ENCODE measurements at regions not wholly inside any gene's neighbourhood (a gene's known extent, or its start where the extent isn't known, plus 50 kb on each side); places are given as distances from the start of the nearest gene placed in this dataset.

DNA sequence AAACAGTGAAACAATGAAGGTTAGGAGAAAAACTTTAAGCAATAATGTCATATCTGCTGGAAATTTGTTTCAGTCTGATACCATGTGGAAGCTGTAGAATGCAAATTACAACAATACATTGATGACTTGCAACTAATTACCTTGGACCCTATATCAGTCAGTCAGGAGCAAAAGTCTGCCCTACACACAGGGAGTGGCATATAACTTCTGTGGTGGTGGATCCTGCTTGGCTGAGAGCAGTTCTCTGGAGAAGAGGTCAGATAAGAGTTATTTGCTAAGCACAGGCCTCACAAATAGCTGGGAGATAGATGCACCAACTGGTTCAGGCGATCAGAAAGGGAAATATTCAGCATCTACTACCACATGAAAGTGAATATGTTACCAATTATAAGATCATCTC is 1364.6 kb upstream of the EPHA6 start:
- no peak for TF ChIP-seq Cebpa-rat (IDR thresholded peaks at IDR 0.05)
- no peaks in the 10 kb centered on the region for H3K9me3 ChIP-seq (replicated peaks in 1 of 11)
- no peak overlapping the region for H3K27ac ChIP-seq
- no peak overlapping the region for H3K4me3 ChIP-seq
- H3K9ac ChIP-seq = no peak overlapping the region
- H3K4me2 ChIP-seq = no peak overlapping the region
- no peaks in the 10 kb centered on the region for H4K20me1 ChIP-seq
- no peaks in the 10 kb centered on the region for H3K4me1 ChIP-seq
- no peaks in the 10 kb centered on the region for H3K27me3 ChIP-seq
- no peaks in the 10 kb centered on the region for H3K36me3 ChIP-seq

DNA sequence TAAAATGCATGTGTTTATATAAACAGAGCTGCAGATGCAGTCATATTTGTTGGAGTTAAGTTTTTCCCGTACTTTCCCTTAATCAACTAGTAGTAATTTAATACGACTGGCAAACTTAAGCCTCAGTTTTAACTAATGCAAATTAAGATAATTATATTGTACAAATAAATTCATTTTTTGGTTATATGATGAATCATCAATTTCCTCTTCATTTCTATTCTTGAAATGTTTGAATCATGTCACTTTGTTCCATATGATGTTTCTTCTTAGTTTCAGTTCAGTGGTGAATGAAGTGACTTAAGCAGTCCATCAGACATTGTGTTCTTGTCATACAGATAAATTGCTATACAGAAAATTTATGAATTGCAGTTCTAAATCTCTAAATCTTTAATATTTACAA is 1361.2 kb upstream of the EPHA6 start:
- H3K27me3 ChIP-seq = no peaks in the 10 kb centered on the region
- H3K9ac ChIP-seq = no peak overlapping the region
- H3K36me3 ChIP-seq = no peaks in the 10 kb centered on the region
- H3K4me3 ChIP-seq = no peak overlapping the region
- no peaks in the 10 kb centered on the region for H3K4me1 ChIP-seq
- no peaks in the 10 kb centered on the region for H4K20me1 ChIP-seq
- H3K4me2 ChIP-seq = no peak overlapping the region
- no peak overlapping the region for H3K27ac ChIP-seq
- TF ChIP-seq Cebpa-rat (IDR thresholded peaks at IDR 0.05) = no peak
- H3K9me3 ChIP-seq (replicated peaks in 1 of 11) = no peaks in the 10 kb centered on the region

DNA sequence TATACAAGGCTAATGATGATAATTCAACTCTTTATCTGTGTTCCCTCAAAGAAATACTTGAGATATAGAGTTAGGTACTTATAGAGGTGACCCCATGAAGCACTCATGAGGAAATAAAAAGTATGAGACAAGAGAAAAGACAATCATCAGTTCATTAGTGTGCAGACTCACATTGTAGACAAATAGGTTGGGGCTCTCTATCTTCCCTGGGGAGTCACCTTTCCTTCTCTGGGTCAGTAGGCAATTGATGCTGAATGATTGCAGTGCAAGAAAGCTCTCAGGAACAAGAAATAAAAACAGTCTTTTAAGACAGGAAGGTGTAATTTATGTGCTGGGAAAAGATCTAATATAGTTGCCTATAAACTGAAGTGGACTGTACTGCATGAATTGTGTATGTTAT is 1357.6 kb upstream of the EPHA6 start:
- no peak overlapping the region for H3K27ac ChIP-seq
- H4K20me1 ChIP-seq = no peaks in the 10 kb centered on the region
- H3K27me3 ChIP-seq = no peaks in the 10 kb centered on the region
- no peak for TF ChIP-seq Cebpa-rat (IDR thresholded peaks at IDR 0.05)
- no peaks in the 10 kb centered on the region for H3K36me3 ChIP-seq
- no peak overlapping the region for H3K4me2 ChIP-seq
- H3K9me3 ChIP-seq (replicated peaks in 1 of 11) = no peaks in the 10 kb centered on the region
- no peaks in the 10 kb centered on the region for H3K4me1 ChIP-seq
- H3K4me3 ChIP-seq = no peak overlapping the region
- no peak overlapping the region for H3K9ac ChIP-seq

DNA sequence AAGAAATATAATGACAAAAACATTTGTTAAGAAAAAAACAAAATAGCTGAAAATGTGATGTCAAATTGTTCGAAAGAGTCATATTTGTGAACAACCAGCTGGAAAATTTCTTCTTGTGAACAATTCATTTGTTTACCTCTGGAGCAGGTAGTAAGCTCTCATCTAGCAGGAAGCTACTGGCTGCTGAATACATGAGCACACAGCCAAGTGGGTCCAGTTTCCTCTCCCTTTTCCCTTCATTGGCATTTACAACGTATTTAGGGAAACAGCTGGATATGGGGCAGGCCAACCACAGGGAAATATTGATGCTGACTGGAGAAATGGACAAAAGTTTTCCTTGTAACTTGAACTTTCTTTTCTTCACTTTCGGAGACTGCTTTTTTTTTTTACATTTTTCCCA is 1354.7 kb upstream of the EPHA6 start:
- no peaks in the 10 kb centered on the region for H3K4me1 ChIP-seq
- H4K20me1 ChIP-seq = no peaks in the 10 kb centered on the region
- no peaks in the 10 kb centered on the region for H3K9me3 ChIP-seq (replicated peaks in 1 of 11)
- no peak overlapping the region for H3K27ac ChIP-seq
- H3K36me3 ChIP-seq = no peaks in the 10 kb centered on the region
- H3K4me2 ChIP-seq = no peak overlapping the region
- H3K9ac ChIP-seq = no peak overlapping the region
- H3K4me3 ChIP-seq = no peak overlapping the region
- no peak for TF ChIP-seq Cebpa-rat (IDR thresholded peaks at IDR 0.05)
- no peaks in the 10 kb centered on the region for H3K27me3 ChIP-seq

DNA sequence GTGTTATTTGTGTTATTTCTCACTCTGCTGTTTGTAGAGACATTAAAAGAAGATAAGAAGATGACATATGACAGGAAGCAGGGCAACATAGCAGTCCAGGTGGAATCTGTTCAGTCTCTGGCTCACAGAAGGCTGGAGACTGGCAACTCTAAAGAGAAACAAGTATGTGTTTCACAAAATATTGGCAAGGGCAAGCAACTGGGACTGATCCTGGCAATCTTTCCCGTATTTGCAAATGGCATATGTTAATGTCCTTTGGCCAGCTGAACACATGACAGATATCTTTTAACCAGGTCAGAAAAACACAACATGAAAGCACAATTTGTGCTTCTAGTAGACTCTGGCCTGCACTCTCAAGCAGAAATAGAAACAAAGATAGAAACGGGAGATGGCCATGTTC is 1354.1 kb upstream of the EPHA6 start:
- no peak overlapping the region for H3K9ac ChIP-seq
- H3K4me2 ChIP-seq = no peak overlapping the region
- no peaks in the 10 kb centered on the region for H3K9me3 ChIP-seq (replicated peaks in 1 of 11)
- H3K27me3 ChIP-seq = no peaks in the 10 kb centered on the region
- no peaks in the 10 kb centered on the region for H3K4me1 ChIP-seq
- TF ChIP-seq Cebpa-rat (IDR thresholded peaks at IDR 0.05) = no peak
- H4K20me1 ChIP-seq = no peaks in the 10 kb centered on the region
- no peaks in the 10 kb centered on the region for H3K36me3 ChIP-seq
- H3K27ac ChIP-seq = no peak overlapping the region
- H3K4me3 ChIP-seq = no peak overlapping the region

DNA sequence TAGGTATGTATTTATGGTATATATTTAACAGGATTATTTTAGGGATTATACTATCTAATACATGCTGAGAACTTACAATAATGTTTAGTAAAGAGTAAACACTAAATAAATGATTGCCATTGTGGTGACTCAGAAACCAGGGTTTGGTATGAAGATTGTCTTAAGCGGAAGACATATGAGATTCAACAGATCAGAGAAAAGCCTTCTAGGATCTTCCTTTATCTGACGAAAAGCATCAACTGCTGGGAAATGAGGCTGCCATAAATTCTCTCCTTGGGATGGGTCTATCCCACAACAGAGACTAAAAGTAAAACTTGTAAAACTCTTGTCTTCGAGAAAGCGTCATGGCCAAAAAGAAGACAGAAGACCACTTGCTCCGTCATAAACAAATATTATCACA is 1352.2 kb upstream of the EPHA6 start:
- Histone ChIP-seq H3K4me2 (no peak overlapping the region), H3K27ac (no peak overlapping the region), H3K9ac (no peak overlapping the region), H3K36me3 (no peaks in the 10 kb centered on the region), H3K27me3 (no peaks in the 10 kb centered on the region), H3K4me1 (no peaks in the 10 kb centered on the region), H3K4me3 (no peak overlapping the region), H3K9me3 (replicated peaks in 1 of 11) (no peaks in the 10 kb centered on the region), H4K20me1 (no peaks in the 10 kb centered on the region)
- TF ChIP-seq Cebpa-rat (IDR thresholded peaks at IDR 0.05) = no peak

DNA sequence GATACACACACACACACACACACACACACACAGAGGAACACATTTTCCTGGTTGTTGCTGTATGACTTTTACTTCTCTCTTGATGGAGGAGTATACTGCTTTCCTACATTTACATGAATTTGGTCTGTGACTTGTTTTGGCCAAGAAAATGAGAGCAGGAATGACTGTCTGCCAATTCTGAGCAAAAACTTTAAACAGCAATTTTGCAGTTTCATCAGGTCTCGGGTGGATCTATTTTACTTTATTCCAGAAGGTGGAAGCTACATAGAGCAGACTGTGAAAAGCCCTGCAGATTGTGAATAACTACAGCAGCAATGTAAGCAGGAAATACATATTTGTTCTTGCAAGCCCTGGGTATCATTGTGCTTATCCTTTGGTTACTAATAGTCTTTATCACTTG is 1350.0 kb upstream of the EPHA6 start:
- Histone ChIP-seq H3K4me2 (no peak overlapping the region), H3K4me3 (no peak overlapping the region), H3K27ac (no peak overlapping the region), H3K9me3 (replicated peaks in 1 of 11) (no peaks in the 10 kb centered on the region), H3K9ac (no peak overlapping the region), H3K27me3 (no peaks in the 10 kb centered on the region), H4K20me1 (no peaks in the 10 kb centered on the region), H3K4me1 (no peaks in the 10 kb centered on the region), H3K36me3 (no peaks in the 10 kb centered on the region)
- TF ChIP-seq Cebpa-rat (IDR thresholded peaks at IDR 0.05) = no peak

DNA sequence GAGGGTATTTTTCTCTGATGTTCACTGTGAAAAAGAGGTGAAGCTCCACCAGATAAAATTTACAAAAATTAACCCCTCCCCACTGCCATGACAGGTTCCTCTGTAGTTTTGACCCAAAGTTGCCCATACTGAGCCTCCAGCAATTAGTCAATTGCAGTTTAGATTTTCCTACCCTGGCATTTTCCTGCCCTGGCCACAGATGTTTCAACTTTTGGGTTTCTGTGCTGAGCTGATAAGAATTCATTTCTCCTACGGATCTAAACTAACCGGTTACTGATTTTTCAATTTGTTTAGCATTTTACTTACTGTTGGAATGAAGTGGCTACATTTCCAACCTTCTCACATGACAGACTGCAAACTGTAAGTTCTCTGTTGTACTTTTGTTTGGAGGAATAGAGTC is 1346.1 kb upstream of the EPHA6 start:
- Histone ChIP-seq H3K27me3 (no peaks in the 10 kb centered on the region), H3K27ac (no peak overlapping the region), H3K4me2 (no peak overlapping the region), H3K9ac (no peak overlapping the region), H3K4me1 (no peaks in the 10 kb centered on the region), H3K36me3 (no peaks in the 10 kb centered on the region), H4K20me1 (no peaks in the 10 kb centered on the region), H3K4me3 (no peak overlapping the region), H3K9me3 (replicated peaks in 1 of 11) (no peaks in the 10 kb centered on the region)
- no peak for TF ChIP-seq Cebpa-rat (IDR thresholded peaks at IDR 0.05)

DNA sequence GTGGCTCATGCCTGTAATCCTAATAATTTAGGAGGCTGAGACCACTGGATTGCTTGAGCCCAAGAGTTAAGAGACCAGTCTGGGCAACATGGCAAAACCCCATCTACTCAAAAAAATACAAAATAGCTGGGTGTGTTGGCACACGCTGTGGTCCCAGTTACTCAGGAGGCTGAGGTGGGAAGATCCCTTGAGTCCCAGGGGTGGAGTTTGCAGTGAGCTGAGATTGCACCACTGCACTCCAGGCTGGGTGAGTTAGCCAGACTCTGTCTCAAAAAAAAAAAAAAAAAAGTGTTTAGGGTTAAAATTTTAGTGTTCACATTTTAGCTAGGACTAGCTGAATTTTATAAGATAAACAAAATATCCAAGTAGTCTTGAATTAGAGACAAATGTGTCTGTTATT is 1340.1 kb upstream of the EPHA6 start:
- H3K27ac ChIP-seq = no peak overlapping the region
- H3K9ac ChIP-seq = no peak overlapping the region
- no peaks in the 10 kb centered on the region for H3K9me3 ChIP-seq (replicated peaks in 1 of 11)
- no peak overlapping the region for H3K4me3 ChIP-seq
- no peaks in the 10 kb centered on the region for H4K20me1 ChIP-seq
- no peaks in the 10 kb centered on the region for H3K27me3 ChIP-seq
- H3K4me2 ChIP-seq = no peak overlapping the region
- H3K36me3 ChIP-seq = no peaks in the 10 kb centered on the region
- no peak for TF ChIP-seq Cebpa-rat (IDR thresholded peaks at IDR 0.05)
- no peaks in the 10 kb centered on the region for H3K4me1 ChIP-seq

DNA sequence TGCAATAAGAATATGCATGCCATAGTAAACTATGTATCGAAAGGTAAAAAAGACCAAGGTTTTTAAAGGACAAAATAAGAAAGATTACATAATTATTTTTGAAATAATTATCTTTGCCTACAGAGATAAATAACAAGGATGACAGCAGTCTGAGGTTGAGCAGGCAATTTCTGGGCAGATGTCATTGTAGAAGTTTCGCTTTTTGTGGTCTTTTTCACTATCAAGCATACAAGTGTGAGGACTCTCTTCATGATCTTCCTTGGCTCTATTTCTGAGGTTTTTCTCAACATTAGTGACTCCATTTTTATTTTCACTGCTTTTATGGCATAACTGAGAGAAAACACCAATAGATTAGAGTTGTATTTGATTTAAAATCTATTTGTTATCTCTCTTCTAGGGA is 1337.9 kb upstream of the EPHA6 start:
- no peaks in the 10 kb centered on the region for H3K9me3 ChIP-seq (replicated peaks in 1 of 11)
- H3K9ac ChIP-seq = no peak overlapping the region
- no peak for TF ChIP-seq Cebpa-rat (IDR thresholded peaks at IDR 0.05)
- no peak overlapping the region for H3K27ac ChIP-seq
- H3K4me2 ChIP-seq = no peak overlapping the region
- no peak overlapping the region for H3K4me3 ChIP-seq
- H3K4me1 ChIP-seq = no peaks in the 10 kb centered on the region
- H4K20me1 ChIP-seq = no peaks in the 10 kb centered on the region
- H3K27me3 ChIP-seq = no peaks in the 10 kb centered on the region
- H3K36me3 ChIP-seq = no peaks in the 10 kb centered on the region

DNA sequence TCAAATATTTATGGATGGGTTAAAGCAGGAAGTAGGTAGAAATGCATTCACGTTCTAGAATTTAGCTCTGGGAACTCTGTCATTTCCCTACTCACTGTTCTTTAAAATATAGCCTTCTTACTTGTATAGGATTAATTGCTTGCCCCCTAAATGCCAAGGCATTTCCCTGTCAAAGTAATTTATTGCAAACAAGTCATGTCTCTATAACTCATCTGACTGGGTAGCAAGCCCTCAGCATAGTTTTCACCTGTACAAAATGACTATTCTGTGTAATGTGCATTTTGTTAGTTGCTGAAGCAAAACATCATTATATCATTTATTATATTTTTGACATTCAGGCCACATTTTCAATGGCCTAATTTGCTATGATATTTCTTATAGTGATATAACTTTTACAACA is 1308.2 kb upstream of the EPHA6 start:
- no peaks in the 10 kb centered on the region for H3K4me1 ChIP-seq
- no peak overlapping the region for H3K4me3 ChIP-seq
- H3K9ac ChIP-seq = no peak overlapping the region
- no peak for TF ChIP-seq Cebpa-rat (IDR thresholded peaks at IDR 0.05)
- H3K36me3 ChIP-seq = no peaks in the 10 kb centered on the region
- no peaks in the 10 kb centered on the region for H4K20me1 ChIP-seq
- H3K9me3 ChIP-seq (replicated peaks in 1 of 11) = no peaks in the 10 kb centered on the region
- no peak overlapping the region for H3K27ac ChIP-seq
- H3K27me3 ChIP-seq = no peaks in the 10 kb centered on the region
- no peak overlapping the region for H3K4me2 ChIP-seq
